ENCODE measurements at regions not wholly inside any gene's neighbourhood (a gene's known extent, or its start where the extent isn't known, plus 50 kb on each side); places are given as distances from the start of the nearest gene placed in this dataset.
"Not testable (repeated sequence)": the region's sequence is repeated elsewhere in the genome, so short reads cannot be mapped to it uniquely, and the experiment has no call there.

DNA sequence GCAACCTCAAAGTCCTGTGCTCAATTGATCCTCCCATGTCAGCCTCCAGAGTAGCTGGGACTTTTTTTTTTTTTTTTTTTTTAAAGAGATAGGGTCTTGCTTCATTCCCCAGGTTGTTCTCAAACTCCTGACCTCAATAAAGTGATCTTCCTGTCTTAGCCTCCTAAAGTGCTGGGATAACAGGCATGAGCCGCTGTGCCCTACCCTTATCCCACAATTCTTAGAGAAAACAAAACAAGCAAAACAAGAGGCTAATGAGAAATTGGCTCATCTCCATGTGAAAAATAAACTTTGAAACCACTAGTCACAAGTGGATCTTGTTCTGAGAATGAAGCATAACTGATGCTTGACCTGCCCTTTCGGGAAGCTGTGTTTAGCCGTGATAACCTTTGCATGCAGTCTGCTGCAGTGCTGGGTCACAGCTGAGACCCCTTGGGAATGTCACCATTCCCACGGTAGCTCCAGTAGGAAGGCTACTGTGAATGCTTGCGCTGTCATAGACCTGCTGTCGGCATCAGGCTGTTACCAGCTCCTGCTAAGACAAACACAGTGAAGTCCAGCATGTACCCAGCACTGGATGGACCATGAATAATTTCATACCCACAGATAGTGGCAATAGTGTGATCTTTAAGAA, 290.7 kb upstream of the KIAA1217 start:
- H4K12ac ChIP-seq (ENCODE audit: low read depth, low read length) = no peak overlapping the region
- H4K91ac ChIP-seq (ENCODE audit: low read depth, low read length) = no peak overlapping the region
- DNase-seq = no peak
- H3K9me3 ChIP-seq (ENCODE audit: insufficient read depth, low read depth, low read length) = no peaks in the 10 kb centered on the region
- H3K4me2 ChIP-seq (ENCODE audit: low read length) = no peak overlapping the region
- H2AFZ ChIP-seq (ENCODE audit: insufficient read depth, low read length, poor library complexity) = no peak overlapping the region
- no peaks in the 10 kb centered on the region for H3K36me3 ChIP-seq (ENCODE audit: control insufficient read depth in 1 of 2, insufficient read depth in 2 of 2, low read length in 2 of 2)
- H3K14ac ChIP-seq (ENCODE audit: low read length) = no peak overlapping the region
- no peak overlapping the region for H2BK12ac ChIP-seq (ENCODE audit: low read length)
- no peak overlapping the region for H3K4ac ChIP-seq (ENCODE audit: low read depth, low read length)
- H2BK120ac ChIP-seq (ENCODE audit: insufficient read depth, low read length, poor library complexity) = no peak overlapping the region
- H3K27ac ChIP-seq (ENCODE audit: low read depth, low read length) = no peak overlapping the region
- peaks cover 0 to 11% of the 10 kb centered on the region in 2 experiments for H3K4me1 ChIP-seq (ENCODE audit: control insufficient read depth in 1 of 2, insufficient read depth in 2 of 2, low read length in 2 of 2)
- H3K79me1 ChIP-seq (ENCODE audit: low read length) = no peaks in the 10 kb centered on the region
- H3K9ac ChIP-seq (ENCODE audit: low read length) = no peak overlapping the region
- WGBS (ENCODE audit: extremely low coverage, insufficient coverage, insufficient read length) = no CpG with 5 or more reads among the region's 6 CpGs
- H2AK5ac ChIP-seq (ENCODE audit: low read length) = no peak overlapping the region
- no peak overlapping the region for H3K23ac ChIP-seq (ENCODE audit: low read length)
- no peak overlapping the region for H2BK5ac ChIP-seq (ENCODE audit: low read depth, low read length, poor library complexity)
- H3K18ac ChIP-seq (ENCODE audit: low read length) = no peak overlapping the region
- H3K4me3 ChIP-seq (ENCODE audit: low read depth, low read length) = no peak overlapping the region
- no peaks in the 10 kb centered on the region for H3K27me3 ChIP-seq (ENCODE audit: insufficient read depth, low read length)
- H4K8ac ChIP-seq (ENCODE audit: low read depth, low read length) = no peak overlapping the region
- no peaks in the 10 kb centered on the region for H3K79me2 ChIP-seq (ENCODE audit: control insufficient read depth, insufficient read depth, low read length, poor library complexity)

DNA sequence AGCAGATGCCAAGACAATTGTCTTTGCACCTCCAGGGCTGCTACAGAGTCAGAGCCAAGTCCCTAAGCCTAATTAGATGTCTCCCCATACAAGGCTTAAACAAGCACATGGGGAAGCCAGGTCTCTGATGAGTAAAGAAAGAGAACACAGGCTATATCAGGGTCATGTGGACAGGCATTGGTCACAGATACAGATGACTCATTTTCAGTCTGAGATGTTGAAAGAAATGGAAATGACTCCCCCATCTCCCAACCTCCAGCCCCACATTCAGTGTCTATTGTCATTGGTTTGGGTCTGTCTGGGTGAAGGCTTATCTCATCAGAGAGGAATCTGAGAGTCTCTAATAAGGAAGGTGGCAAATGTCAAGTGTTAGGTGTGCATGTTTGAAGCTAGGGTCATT, 290.1 kb upstream of the KIAA1217 start:
- Histone ChIP-seq H2BK5ac (ENCODE audit: low read depth, low read length, poor library complexity) (no peak overlapping the region), H2BK120ac (ENCODE audit: insufficient read depth, low read length, poor library complexity) (no peak overlapping the region)

DNA sequence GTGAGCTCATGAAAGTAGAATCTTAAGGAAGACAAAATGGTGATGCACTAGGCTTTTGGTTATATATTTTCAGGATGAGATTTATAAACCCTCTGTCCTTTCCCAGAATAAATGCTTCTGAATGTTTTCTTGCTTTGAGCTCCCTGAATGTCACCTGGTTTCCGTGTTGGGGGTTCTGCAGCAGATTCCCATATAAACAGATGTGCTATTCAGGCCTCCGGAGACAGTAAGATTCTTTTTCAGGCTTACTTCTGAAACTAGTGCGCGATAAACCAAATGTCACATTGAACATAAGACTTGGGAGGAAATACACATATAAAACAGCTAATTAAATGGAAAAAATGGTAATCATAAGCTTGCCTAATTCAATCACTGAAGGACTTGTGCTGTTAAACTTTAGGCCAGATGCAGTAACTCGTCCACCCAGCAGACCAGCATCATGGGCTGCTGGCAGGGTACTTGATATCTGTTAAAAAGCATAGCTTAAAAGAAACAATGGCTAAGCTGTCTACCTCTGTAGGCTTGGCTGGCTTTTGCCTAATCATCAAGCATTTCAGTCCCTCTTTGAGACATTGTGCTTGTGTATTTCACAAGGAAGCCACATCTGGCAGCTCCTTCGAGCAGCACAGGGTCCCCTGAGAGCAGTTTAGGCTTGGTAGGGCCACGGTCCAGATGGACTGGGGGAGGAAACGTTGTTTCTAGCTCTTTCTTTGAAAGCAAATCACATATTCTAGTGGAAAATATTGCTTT, 281.2 kb upstream of the KIAA1217 start:
- Histone ChIP-seq H2BK5ac (ENCODE audit: low read depth, low read length, poor library complexity) (no peak overlapping the region), H3K27me3 (ENCODE audit: insufficient read depth, low read length) (no peaks in the 10 kb centered on the region), H2AFZ (ENCODE audit: insufficient read depth, low read length, poor library complexity) (no peak overlapping the region), H3K18ac (ENCODE audit: low read length) (no peak overlapping the region), H2AK5ac (ENCODE audit: low read length) (no peak overlapping the region), H3K9me3 (ENCODE audit: insufficient read depth, low read depth, low read length) (no peaks in the 10 kb centered on the region), H4K8ac (ENCODE audit: low read depth, low read length) (no peak overlapping the region), H3K79me2 (ENCODE audit: control insufficient read depth, insufficient read depth, low read length, poor library complexity) (no peaks in the 10 kb centered on the region), H2BK12ac (ENCODE audit: low read length) (no peak overlapping the region), H3K14ac (ENCODE audit: low read length) (no peak overlapping the region), H4K91ac (ENCODE audit: low read depth, low read length) (no peak overlapping the region), H3K27ac (ENCODE audit: low read depth, low read length) (no peak overlapping the region), H3K79me1 (ENCODE audit: low read length) (no peaks in the 10 kb centered on the region), H3K4me3 (ENCODE audit: low read depth, low read length) (no peak overlapping the region), H4K12ac (ENCODE audit: low read depth, low read length) (no peak overlapping the region), H3K4me1 (ENCODE audit: control insufficient read depth in 1 of 2, insufficient read depth in 2 of 2, low read length in 2 of 2) (no peaks in the 10 kb centered on the region), H3K4ac (ENCODE audit: low read depth, low read length) (no peak overlapping the region), H3K9ac (ENCODE audit: low read length) (no peak overlapping the region), H3K4me2 (ENCODE audit: low read length) (no peak overlapping the region), H3K23ac (ENCODE audit: low read length) (no peak overlapping the region), H2BK120ac (ENCODE audit: insufficient read depth, low read length, poor library complexity) (no peak overlapping the region), H3K36me3 (ENCODE audit: control insufficient read depth in 1 of 2, insufficient read depth in 2 of 2, low read length in 2 of 2) (no peaks in the 10 kb centered on the region)
- no CpG with 5 or more reads among the region's 8 CpGs for WGBS (ENCODE audit: extremely low coverage, insufficient coverage, insufficient read length)
- DNase-seq = no peak

More for the DNA sequence above, 290.1 kb upstream of the KIAA1217 start:
- Histone ChIP-seq H3K36me3 (ENCODE audit: control insufficient read depth in 1 of 2, insufficient read depth in 2 of 2, low read length in 2 of 2) (no peaks in the 10 kb centered on the region), H4K12ac (ENCODE audit: low read depth, low read length) (no peak overlapping the region), H3K4ac (ENCODE audit: low read depth, low read length) (no peak overlapping the region), H3K23ac (ENCODE audit: low read length) (no peak overlapping the region), H4K8ac (ENCODE audit: low read depth, low read length) (no peak overlapping the region), H3K9me3 (ENCODE audit: insufficient read depth, low read depth, low read length) (no peaks in the 10 kb centered on the region), H3K79me2 (ENCODE audit: control insufficient read depth, insufficient read depth, low read length, poor library complexity) (no peaks in the 10 kb centered on the region), H2BK12ac (ENCODE audit: low read length) (no peak overlapping the region), H3K9ac (ENCODE audit: low read length) (no peak overlapping the region), H2AFZ (ENCODE audit: insufficient read depth, low read length, poor library complexity) (no peak overlapping the region), H3K4me1 (ENCODE audit: control insufficient read depth in 1 of 2, insufficient read depth in 2 of 2, low read length in 2 of 2) (peaks cover 0 to 11% of the 10 kb centered on the region in 2 experiments), H3K79me1 (ENCODE audit: low read length) (no peaks in the 10 kb centered on the region), H3K14ac (ENCODE audit: low read length) (no peak overlapping the region), H3K4me3 (ENCODE audit: low read depth, low read length) (no peak overlapping the region), H2AK5ac (ENCODE audit: low read length) (no peak overlapping the region), H3K27ac (ENCODE audit: low read depth, low read length) (no peak overlapping the region), H3K27me3 (ENCODE audit: insufficient read depth, low read length) (no peaks in the 10 kb centered on the region), H4K91ac (ENCODE audit: low read depth, low read length) (no peak overlapping the region), H3K4me2 (ENCODE audit: low read length) (no peak overlapping the region), H3K18ac (ENCODE audit: low read length) (no peak overlapping the region)
- no peak for DNase-seq

DNA sequence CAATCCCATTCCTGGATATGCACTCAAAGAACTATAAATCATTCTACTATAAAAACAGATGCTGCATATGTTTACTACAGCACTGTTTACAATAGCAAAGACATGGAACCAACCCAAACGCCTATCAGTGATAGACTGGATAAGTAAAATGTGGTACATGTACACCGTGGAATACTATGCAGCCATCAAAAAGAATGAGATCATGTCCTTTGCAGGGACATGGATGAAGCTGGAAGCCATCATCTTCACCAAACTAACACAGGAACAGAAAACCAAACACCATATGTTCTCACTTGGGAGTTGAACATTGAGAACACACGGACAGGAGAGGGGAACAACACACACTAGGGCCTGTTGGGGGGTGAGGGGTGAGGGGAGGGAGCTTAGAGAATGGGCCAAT, 274.9 kb upstream of the KIAA1217 start:
- not testable (repeated sequence) for H3K27me3 ChIP-seq (ENCODE audit: insufficient read depth, low read length); H3K27ac ChIP-seq (ENCODE audit: low read depth, low read length); H3K4me2 ChIP-seq (ENCODE audit: low read length); H3K18ac ChIP-seq (ENCODE audit: low read length); H4K91ac ChIP-seq (ENCODE audit: low read depth, low read length); H4K12ac ChIP-seq (ENCODE audit: low read depth, low read length); H2AFZ ChIP-seq (ENCODE audit: insufficient read depth, low read length, poor library complexity); H2BK120ac ChIP-seq (ENCODE audit: insufficient read depth, low read length, poor library complexity); H3K9me3 ChIP-seq (ENCODE audit: insufficient read depth, low read depth, low read length); DNase-seq; H3K4me1 ChIP-seq (ENCODE audit: control insufficient read depth in 1 of 2, insufficient read depth in 2 of 2, low read length in 2 of 2); H3K79me2 ChIP-seq (ENCODE audit: control insufficient read depth, insufficient read depth, low read length, poor library complexity); H3K14ac ChIP-seq (ENCODE audit: low read length); H2BK5ac ChIP-seq (ENCODE audit: low read depth, low read length, poor library complexity); H3K4me3 ChIP-seq (ENCODE audit: low read depth, low read length); H2BK12ac ChIP-seq (ENCODE audit: low read length); H3K79me1 ChIP-seq (ENCODE audit: low read length); H4K8ac ChIP-seq (ENCODE audit: low read depth, low read length); H2AK5ac ChIP-seq (ENCODE audit: low read length); H3K36me3 ChIP-seq (ENCODE audit: control insufficient read depth in 1 of 2, insufficient read depth in 2 of 2, low read length in 2 of 2); H3K23ac ChIP-seq (ENCODE audit: low read length); H3K9ac ChIP-seq (ENCODE audit: low read length); H3K4ac ChIP-seq (ENCODE audit: low read depth, low read length)
- no CpG with 5 or more reads among the region's 3 CpGs for WGBS (ENCODE audit: extremely low coverage, insufficient coverage, insufficient read length)

All from trophoblast cell (in vitro differentiated cells and primary cell).